Kidney epithelial cell (primary cell): ENCODE measurements at regions not wholly inside any gene's neighbourhood (a gene's known extent, or its start where the extent isn't known, plus 50 kb on each side); places are given as distances from the start of the nearest gene placed in this dataset.
A peak's percentile ranks its signal among the peaks of the same experiment; 100 is the strongest.

Experiments used
- DNase-seq: peaks from one replicate; pipeline ENCODE4 v3.0.0-alpha.2; 2010; ENCODE audit warnings: low read depth
- H3K27me3 ChIP-seq: 2 replicates; pipeline ENCODE4 v1.6.0; 2011; ENCODE audit warnings: low read length; ENCODE audit not compliant: control insufficient read depth, insufficient read depth
- H3K36me3 ChIP-seq: 2 replicates; pipeline ENCODE4 v1.5.1; 2011; ENCODE audit warnings: low read length; ENCODE audit not compliant: control insufficient read depth, insufficient read depth
- H3K4me3 ChIP-seq: 2 replicates; pipeline ENCODE4 v1.5.1; 2011; ENCODE audit warnings: low read depth, mild to moderate bottlenecking, control low read depth, low read length
- CTCF ChIP-seq: IDR thresholded peaks from 2 replicates; pipeline ENCODE4 v1.5.1; 2011; ENCODE audit warnings: mild to moderate bottlenecking, moderate library complexity, low read length, control low read depth, inconsistent platforms; ENCODE audit not compliant: insufficient read depth, poor library complexity, severe bottlenecking

- Histone ChIP-seq H3K36me3 (no peaks in the 10 kb centered on the region), H3K27me3 (no peaks in the 10 kb centered on the region), H3K4me3 (no peak overlapping the region)
- no peak for TF ChIP-seq CTCF
- DNase-seq: no peak
These were observed 102.9 kb downstream of the CDC42EP3 start for GRCh38 chr2:37568565-37568964.

GRCh38 chr2:37569131-37569823 lies 102.2 kb downstream of the CDC42EP3 start:
- TF ChIP-seq CTCF: no peak
- DNase-seq: no peak
- H3K36me3 ChIP-seq: no peaks in the 10 kb centered on the region

GRCh38 chr2:37569986-37570679 lies 101.3 kb downstream of the CDC42EP3 start:
- H3K4me3 ChIP-seq: no peak overlapping the region
- TF ChIP-seq CTCF: no peak
- H3K36me3 ChIP-seq: no peaks in the 10 kb centered on the region
- no peak for DNase-seq
- no peaks in the 10 kb centered on the region for H3K27me3 ChIP-seq

More at GRCh38 chr2:37569131-37569823, 102.2 kb downstream of the CDC42EP3 start:
- Histone ChIP-seq H3K4me3 (no peak overlapping the region), H3K27me3 (no peaks in the 10 kb centered on the region)

GRCh38 chr2:37570773-37571586 lies 100.5 kb downstream of the CDC42EP3 start:
- Histone ChIP-seq H3K36me3 (no peaks in the 10 kb centered on the region), H3K27me3 (no peaks in the 10 kb centered on the region), H3K4me3 (no peak overlapping the region)
- DNase-seq: peak; percentile 76
- no peak for TF ChIP-seq CTCF

GRCh38 chr2:37571587-37572136 lies 99.8 kb downstream of the CDC42EP3 start:
- DNase-seq: no peak

More at GRCh38 chr2:37571587-37572136, 99.8 kb downstream of the CDC42EP3 start:
- Histone ChIP-seq H3K4me3 (no peak overlapping the region), H3K27me3 (no peaks in the 10 kb centered on the region), H3K36me3 (no peaks in the 10 kb centered on the region)
- no peak for TF ChIP-seq CTCF
